ENCODE measurements at regions not wholly inside any gene's neighbourhood (a gene's known extent, or its start where the extent isn't known, plus 50 kb on each side); places are given as distances from the start of the nearest gene placed in this dataset.

DNA sequence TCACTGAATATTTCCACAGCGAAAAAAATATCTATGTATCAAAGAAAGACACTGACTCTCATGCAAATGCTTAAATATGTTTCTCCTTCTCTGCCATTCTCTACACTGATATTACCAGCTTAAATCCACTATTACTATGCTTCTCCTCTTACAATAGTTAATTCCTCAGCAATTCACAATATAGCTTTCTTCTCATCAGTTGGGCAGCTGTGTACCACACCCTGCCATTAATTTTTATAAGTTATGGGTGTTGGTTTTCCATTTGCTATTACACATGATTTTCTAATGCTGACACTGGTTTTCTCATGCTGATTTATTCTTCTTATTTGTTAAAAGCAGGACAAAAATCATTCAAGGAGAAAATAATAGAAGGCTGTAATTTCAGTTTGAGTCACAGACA is 251.8 kb downstream of the TBX15 start:
- WGBS (ENCODE audit: insufficient coverage): 91% methylated on average over 1 of the region's 1 CpG
- H3K4me1 ChIP-seq (ENCODE audit: control insufficient read depth, insufficient read depth, low read length): no peaks in the 10 kb centered on the region
- Mint-ChIP-seq H3K36me3 (no peaks in the 10 kb centered on the region), H3K27ac (no peak overlapping the region), H3K27me3 (ENCODE audit: low read depth in 2 of 2) (no peaks in the 10 kb centered on the region), H3K4me3 (no peak overlapping the region), H3K9me3 (peaks cover 10 to 12% of the 10 kb centered on the region in 2 donors), H3K4me1 (no peaks in the 10 kb centered on the region)
- H3K4me3 ChIP-seq (ENCODE audit: low read length): no peak overlapping the region
- intact Hi-C loops (cut with micrococcal nuclease): no loop called here
- TF ChIP-seq, protein P1, sequence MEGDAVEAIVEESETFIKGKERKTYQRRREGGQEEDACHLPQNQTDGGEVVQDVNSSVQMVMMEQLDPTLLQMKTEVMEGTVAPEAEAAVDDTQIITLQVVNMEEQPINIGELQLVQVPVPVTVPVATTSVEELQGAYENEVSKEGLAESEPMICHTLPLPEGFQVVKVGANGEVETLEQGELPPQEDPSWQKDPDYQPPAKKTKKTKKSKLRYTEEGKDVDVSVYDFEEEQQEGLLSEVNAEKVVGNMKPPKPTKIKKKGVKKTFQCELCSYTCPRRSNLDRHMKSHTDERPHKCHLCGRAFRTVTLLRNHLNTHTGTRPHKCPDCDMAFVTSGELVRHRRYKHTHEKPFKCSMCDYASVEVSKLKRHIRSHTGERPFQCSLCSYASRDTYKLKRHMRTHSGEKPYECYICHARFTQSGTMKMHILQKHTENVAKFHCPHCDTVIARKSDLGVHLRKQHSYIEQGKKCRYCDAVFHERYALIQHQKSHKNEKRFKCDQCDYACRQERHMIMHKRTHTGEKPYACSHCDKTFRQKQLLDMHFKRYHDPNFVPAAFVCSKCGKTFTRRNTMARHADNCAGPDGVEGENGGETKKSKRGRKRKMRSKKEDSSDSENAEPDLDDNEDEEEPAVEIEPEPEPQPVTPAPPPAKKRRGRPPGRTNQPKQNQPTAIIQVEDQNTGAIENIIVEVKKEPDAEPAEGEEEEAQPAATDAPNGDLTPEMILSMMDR (IDR thresholded peaks at IDR 0.05): no peak
- DNase-seq (no peak), ATAC-seq (no peak)
- H3K9me3 ChIP-seq (ENCODE audit: control insufficient read depth, insufficient read depth, low read length): no peaks in the 10 kb centered on the region
- no peak overlapping the region for H3K27ac ChIP-seq (ENCODE audit: low read length)
- H3K27me3 ChIP-seq (ENCODE audit: control insufficient read depth, insufficient read depth, low read length): no peaks in the 10 kb centered on the region
- no peaks in the 10 kb centered on the region for H3K36me3 ChIP-seq (ENCODE audit: control insufficient read depth, insufficient read depth, low read length)

GRCh38 chr1:118717893-118718292 is 270.2 kb downstream of the TBX15 start:
- intact Hi-C loops (cut with micrococcal nuclease): no loop called here
- Histone ChIP-seq H3K4me3 (ENCODE audit: low read length) (no peak overlapping the region), H3K27me3 (ENCODE audit: control insufficient read depth, insufficient read depth, low read length) (no peaks in the 10 kb centered on the region), H3K4me1 (ENCODE audit: control insufficient read depth, insufficient read depth, low read length) (no peaks in the 10 kb centered on the region), H3K9me3 (ENCODE audit: control insufficient read depth, insufficient read depth, low read length) (peaks cover 5% of the 10 kb centered on the region), H3K27ac (ENCODE audit: low read length) (no peak overlapping the region), H3K36me3 (ENCODE audit: control insufficient read depth, insufficient read depth, low read length) (no peaks in the 10 kb centered on the region)
- DNase-seq: no peak
- Mint-ChIP-seq H3K4me3 (no peak overlapping the region), H3K27ac (no peak overlapping the region), H3K4me1 (no peaks in the 10 kb centered on the region), H3K9me3 (peaks cover 8 to 15% of the 10 kb centered on the region in 2 donors), H3K36me3 (no peaks in the 10 kb centered on the region), H3K27me3 (ENCODE audit: low read depth in 2 of 2) (no peaks in the 10 kb centered on the region)
- ATAC-seq: no peak
- no CpG with 5 or more reads among the region's 3 CpGs for WGBS (ENCODE audit: insufficient coverage)
- TF ChIP-seq, protein P1 (IDR thresholded peaks at IDR 0.05): no peak

DNA sequence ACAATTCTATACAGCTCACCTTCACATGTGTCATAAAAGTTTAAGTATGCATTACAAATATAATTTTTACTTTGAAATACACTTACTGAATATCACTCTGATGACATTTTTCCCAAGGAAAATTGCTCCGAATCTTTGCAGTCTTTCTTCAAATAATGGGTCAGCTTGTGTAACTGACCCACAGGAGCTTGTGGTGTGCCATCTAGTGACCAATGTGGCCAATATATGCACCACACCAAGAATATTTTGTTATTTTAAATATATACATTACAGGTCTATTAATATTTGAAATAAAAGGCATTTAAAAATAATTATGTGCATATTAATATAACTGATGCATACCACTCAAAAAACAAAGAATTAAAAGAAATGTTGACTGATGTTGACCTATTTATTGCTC is 271.4 kb downstream of the TBX15 start:
- no peak overlapping the region for H3K27ac ChIP-seq (ENCODE audit: low read length)
- 91% methylated on average over 1 of the region's 1 CpG for WGBS (ENCODE audit: insufficient coverage)
- H3K4me1 ChIP-seq (ENCODE audit: control insufficient read depth, insufficient read depth, low read length): no peaks in the 10 kb centered on the region
- H3K27me3 ChIP-seq (ENCODE audit: control insufficient read depth, insufficient read depth, low read length): no peaks in the 10 kb centered on the region
- Mint-ChIP-seq H3K27ac (no peak overlapping the region), H3K27me3 (ENCODE audit: low read depth in 2 of 2) (no peaks in the 10 kb centered on the region), H3K4me3 (no peak overlapping the region), H3K9me3 (peaks cover 15 to 21% of the 10 kb centered on the region in 2 donors), H3K36me3 (no peaks in the 10 kb centered on the region), H3K4me1 (no peaks in the 10 kb centered on the region)
- no peaks in the 10 kb centered on the region for H3K36me3 ChIP-seq (ENCODE audit: control insufficient read depth, insufficient read depth, low read length)
- H3K4me3 ChIP-seq (ENCODE audit: low read length): no peak overlapping the region
- intact Hi-C loops (cut with micrococcal nuclease): no loop called here
- TF ChIP-seq, protein P1 (IDR thresholded peaks at IDR 0.05): no peak
- ATAC-seq: no peak
- H3K9me3 ChIP-seq (ENCODE audit: control insufficient read depth, insufficient read depth, low read length): peaks cover 8% of the 10 kb centered on the region
- no peak for DNase-seq

DNA sequence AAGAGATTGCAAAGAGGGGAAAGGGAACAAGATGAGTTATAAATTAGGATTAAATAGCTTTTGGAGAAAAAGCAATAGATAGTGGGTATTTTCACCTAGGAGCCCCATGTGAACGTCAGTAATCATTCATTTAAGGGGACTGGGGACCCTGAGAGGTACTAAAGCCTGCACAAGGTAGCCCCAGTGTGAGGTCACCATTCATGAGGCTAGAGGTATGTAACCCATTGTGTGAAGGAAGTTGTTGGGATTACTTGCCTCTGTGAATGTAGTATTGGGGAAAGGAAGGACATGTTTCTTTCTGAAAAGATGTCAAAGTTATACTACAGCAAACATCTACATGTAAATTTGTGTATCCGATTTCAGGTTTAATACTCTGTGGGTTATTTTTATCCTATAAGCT is 276.8 kb downstream of the TBX15 start:
- Histone ChIP-seq H3K27me3 (ENCODE audit: control insufficient read depth, insufficient read depth, low read length) (no peaks in the 10 kb centered on the region), H3K27ac (ENCODE audit: low read length) (no peak overlapping the region), H3K9me3 (ENCODE audit: control insufficient read depth, insufficient read depth, low read length) (peaks cover 8% of the 10 kb centered on the region), H3K4me1 (ENCODE audit: control insufficient read depth, insufficient read depth, low read length) (no peaks in the 10 kb centered on the region), H3K4me3 (ENCODE audit: low read length) (no peak overlapping the region), H3K36me3 (ENCODE audit: control insufficient read depth, insufficient read depth, low read length) (no peaks in the 10 kb centered on the region)
- Mint-ChIP-seq H3K36me3 (no peaks in the 10 kb centered on the region), H3K9me3 (peaks cover 14 to 16% of the 10 kb centered on the region in 2 donors), H3K27me3 (ENCODE audit: low read depth in 2 of 2) (no peaks in the 10 kb centered on the region), H3K4me3 (no peak overlapping the region), H3K4me1 (no peaks in the 10 kb centered on the region), H3K27ac (no peak overlapping the region)
- intact Hi-C loops (cut with micrococcal nuclease): no loop called here
- ATAC-seq (no peak), DNase-seq (no peak)
- TF ChIP-seq, protein P1 (IDR thresholded peaks at IDR 0.05): no peak
- 24% methylated on average over 1 of the region's 2 CpGs for WGBS (ENCODE audit: insufficient coverage)

Measured in natural killer cell (primary cell).